PC-9 (cell line): ENCODE measurements at regions not wholly inside any gene's neighbourhood (a gene's known extent, or its start where the extent isn't known, plus 50 kb on each side); places are given as distances from the start of the nearest gene placed in this dataset.

Experiments used
- CTCF ChIP-seq: fragments of 200-600 bp; sonication (generic); conservative IDR thresholded peaks from 2 replicates; pipeline ENCODE4 v1.6.1; 2017; ENCODE audit warnings: mixed run types, antibody characterized with exemption, mild to moderate bottlenecking, moderate library complexity
- EZH2 ChIP-seq: fragments of 200-600 bp; sonication (generic); IDR thresholded peaks from 2 replicates; pipeline ENCODE4 v1.8.0; 2017; ENCODE audit warnings: antibody characterized with exemption, low read depth

DNA sequence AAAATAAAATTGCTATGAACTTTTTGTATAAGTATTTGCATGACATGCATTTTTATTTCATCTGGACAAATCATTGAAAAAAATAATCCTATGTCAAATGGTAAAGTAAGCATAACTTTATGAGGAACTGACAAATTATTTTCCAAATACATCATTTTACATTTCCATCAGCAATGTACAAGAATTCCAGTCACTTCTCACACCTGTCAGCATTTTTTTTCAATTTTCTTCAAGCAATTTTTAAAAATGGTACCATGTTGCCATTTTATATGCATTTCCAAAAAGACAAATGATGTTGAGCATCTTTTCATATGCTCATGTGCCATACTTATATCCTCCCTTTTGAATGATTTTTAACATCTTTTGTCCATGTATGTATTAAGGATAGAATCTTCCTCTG lies 961.7 kb upstream of the PIK3C3 start:
- TF ChIP-seq EZH2 (no peak), CTCF (no peak)
